ENCODE measurements at regions not wholly inside any gene's neighbourhood (a gene's known extent, or its start where the extent isn't known, plus 50 kb on each side); places are given as distances from the start of the nearest gene placed in this dataset.
"Not testable (repeated sequence)": the region's sequence is repeated elsewhere in the genome, so short reads cannot be mapped to it uniquely, and the experiment has no call there.

GRCh38 chr22:48429446-48430020 lies 1398.1 kb downstream of the BRD1 start:
- no peak for DNase-seq (ENCODE audit: low read depth in 2 of 2)

DNA sequence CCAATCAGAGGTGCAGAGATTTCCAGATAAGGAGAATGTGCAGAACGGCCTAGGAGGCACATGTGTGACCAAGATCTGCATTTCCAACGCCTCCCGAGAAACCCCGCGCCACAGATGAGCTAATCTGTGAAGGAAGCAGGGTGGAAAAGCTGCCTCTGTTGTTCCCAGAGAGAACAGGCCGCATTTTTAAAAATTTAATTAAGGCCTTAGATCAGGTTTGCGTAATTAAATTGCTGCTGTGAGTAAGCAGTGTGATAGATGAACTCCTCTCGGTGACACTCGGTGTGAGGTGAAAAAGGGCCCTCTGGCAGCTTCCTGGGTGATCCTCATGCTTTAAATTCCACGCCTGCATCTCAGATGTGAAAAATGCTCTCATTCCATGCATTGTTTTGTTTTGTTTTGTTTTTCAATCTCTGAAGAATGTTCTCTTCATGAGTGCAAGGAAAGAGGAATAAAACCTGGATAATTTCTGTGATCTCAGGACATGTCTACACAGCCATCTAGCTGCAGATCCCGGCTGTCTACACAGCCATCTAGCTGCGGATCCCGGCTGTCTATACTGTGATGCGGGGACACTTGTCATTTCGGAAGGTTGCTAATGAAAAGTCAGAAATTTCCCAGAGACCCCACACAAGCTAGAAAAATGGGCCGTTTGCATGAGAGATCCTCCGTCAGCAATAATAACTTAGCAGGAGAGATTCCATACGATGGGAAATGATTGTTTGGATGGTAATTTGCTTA lies 1398.9 kb downstream of the BRD1 start:
- no peak for DNase-seq (ENCODE audit: low read depth in 2 of 2)

- DNase-seq (ENCODE audit: low read depth in 2 of 2): no peak
Observed at GRCh38 chr22:48427731-48428211, 1399.9 kb downstream of the BRD1 start.

DNA sequence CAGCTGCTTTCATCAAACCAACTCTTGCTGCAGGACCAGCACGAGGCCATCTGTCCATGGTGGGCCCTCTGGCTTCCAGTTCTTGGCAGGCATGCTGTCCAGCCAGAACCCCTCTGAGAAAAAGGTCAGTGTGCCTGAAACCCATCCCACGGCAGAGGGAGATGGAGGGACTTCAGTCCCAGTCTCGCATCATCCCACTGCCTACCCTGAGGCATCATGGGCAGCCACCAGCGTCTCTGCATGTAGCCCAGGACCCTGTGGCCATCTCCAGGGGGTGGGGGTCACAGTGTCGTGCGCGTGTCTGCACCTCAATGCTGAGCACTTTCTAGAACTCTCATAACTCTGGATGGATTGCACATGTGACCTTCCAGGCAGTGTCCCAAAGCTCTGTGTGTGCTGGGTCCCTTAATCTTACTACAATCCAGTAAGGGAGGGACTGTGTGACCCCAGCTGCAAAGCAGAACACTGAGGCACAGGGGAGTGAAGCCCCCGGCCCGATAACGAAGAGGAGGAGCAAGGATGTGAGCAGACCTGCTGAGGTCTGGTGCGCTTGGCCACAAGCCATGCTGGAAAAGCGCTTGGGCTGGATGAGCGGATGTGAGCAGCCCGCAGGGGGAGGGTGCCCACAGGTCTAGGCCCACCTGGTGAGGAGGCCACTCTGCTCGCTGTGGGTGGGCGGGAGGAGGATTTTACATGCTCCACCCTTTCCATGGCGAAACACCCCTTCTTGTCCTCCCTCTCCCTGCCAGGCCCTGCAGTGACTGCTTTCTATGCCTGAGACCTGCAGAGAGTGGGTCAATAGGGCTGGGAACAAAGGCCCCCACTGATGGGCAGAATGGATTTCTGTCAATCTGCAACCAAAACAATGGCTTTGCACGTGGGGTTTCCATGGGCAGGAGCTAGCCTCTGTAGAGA lies 1401.0 kb downstream of the BRD1 start:
- no peak for DNase-seq (ENCODE audit: low read depth in 2 of 2)

GRCh38 chr22:48425641-48426040 lies 1402.0 kb downstream of the BRD1 start:
- no peak for DNase-seq (ENCODE audit: low read depth in 2 of 2)

DNA sequence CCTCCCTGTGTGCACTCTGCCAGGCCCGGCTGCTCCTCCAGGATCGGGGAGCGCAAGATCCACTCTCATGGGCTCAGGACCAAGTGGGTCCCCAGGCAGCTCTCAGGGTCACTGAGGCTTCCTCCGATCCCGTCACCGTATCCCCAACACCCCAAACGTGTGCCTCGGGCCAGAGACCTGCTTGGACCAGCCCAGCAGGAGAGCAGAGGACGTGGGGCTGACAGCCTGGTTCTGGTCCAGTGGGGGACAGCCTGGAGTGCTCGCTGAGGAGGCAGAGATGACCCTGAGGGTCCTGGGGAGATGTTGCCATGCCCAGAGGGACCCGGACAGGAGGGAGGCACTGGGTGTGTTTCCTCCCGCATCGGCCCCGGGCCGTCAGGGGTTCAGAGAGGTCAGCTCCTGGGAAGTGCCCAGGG lies 1402.6 kb downstream of the BRD1 start:
- DNase-seq (ENCODE audit: low read depth in 2 of 2): no peak

GRCh38 chr22:48424661-48425060 lies 1403.0 kb downstream of the BRD1 start:
- DNase-seq (ENCODE audit: low read depth in 2 of 2): no peak

DNA sequence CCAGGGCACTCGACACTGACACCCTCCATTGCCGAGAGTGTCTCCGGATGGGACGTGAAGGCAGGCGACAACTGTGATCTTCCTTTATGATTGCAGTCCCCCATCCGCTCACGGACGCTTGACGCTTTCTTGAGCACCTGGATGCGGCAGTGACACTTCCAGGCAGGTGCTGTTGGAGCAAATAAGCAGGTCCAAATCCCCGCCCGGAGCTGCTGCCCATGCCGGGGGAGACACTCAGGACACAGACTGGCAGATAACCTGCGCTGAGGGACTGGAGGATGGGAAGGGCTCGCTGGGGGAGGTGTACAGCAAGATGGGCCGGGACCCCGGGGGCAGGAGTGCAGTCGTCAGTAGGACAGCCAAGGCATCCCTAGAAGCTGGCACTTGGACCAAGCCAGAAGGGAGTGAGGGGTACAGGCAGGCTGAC lies 1403.5 kb downstream of the BRD1 start:
- DNase-seq (ENCODE audit: low read depth in 2 of 2): no peak

GRCh38 chr22:48423481-48423911 lies 1404.2 kb downstream of the BRD1 start:
- DNase-seq (ENCODE audit: low read depth in 2 of 2): no peak

DNA sequence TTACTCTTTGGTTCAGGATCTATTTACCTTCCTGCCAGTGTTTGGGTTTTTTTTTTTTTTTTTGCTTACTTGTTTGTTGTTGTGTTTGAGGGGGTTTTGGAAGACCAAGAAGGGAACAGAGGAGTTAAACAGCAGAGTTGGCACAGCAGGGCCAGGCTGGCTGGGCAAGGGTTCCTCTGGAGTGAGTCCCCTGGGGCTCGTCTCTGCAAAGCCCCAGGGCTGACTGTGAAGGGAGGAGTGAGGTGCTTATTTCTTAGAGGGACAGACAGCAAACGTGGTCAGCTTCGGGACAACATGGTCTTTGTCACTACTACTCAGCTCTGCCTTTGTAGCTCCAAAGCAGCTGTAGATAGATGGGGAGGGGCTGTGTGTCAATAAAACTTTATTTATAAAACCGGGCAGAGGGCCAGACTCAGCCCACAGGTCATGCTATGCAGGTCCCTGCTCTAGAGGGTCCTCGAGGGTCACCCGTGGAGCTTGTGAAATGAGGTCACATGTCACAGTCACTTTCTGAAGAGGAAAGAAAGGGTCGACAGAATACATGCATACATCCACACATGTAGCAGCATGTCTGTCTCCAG lies 1404.7 kb downstream of the BRD1 start:
- no peak for DNase-seq (ENCODE audit: low read depth in 2 of 2)

DNA sequence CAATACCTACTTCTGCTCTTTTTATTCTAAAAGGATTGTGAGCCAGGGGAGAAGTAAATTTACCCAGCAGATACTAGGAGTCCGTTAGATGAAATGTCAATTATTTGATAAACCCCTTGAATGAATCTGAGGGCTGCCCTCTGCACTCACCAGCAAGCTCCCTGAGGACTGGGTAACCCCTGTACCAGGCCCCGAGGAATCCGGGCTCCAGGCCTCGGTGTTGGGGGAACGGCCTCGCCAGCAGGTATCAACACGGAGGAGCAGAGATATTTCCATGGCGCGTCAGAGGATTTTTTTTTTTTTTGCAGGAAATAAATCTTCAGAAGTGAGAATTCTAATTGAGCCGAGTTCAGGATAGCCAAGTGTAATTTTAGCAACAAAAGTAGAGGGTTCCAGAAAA lies 1408.8 kb downstream of the BRD1 start:
- DNase-seq (ENCODE audit: low read depth in 2 of 2): no peak

DNA sequence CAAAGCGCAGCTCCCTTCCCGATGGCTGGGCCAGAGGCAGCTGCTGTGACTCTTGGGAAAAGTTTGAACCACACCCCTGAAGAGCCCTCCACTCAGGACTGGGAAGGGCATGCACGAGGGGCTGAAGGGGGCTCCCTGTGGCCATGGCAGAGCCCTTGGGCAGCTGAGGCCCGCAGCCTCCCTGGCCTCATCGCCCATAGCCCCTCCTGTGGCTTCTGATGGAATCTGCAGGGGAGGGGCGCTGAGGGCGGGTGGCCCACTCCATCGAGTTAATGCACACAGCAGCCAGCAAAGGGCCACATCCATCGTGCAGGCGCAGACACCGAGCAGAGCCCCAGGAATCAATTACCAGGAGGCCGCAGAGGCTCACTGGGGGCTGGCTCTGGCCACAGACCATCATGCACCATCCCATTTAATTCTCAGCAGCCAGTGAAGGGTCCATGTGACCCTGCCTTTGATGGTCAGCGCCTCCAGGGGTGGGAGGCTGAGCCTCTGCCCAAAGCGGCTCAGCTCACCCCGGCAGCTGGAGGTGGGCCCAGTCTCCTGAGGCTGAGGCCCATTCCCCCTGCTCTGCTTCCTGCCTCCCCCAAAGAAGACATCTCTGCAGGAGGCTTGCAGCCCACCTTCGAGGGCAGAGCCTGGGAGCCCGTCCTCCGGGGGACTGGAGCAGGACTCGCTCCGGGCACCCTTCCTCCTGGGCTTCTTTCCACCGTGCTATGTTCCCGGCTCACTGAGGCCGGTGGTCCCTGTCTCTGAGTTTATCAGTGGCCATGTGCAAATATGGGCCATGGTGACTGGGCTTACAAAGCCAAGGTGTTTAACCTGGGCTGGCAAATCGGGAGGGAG lies 1410.2 kb downstream of the BRD1 start:
- DNase-seq (ENCODE audit: low read depth in 2 of 2): no peak

DNA sequence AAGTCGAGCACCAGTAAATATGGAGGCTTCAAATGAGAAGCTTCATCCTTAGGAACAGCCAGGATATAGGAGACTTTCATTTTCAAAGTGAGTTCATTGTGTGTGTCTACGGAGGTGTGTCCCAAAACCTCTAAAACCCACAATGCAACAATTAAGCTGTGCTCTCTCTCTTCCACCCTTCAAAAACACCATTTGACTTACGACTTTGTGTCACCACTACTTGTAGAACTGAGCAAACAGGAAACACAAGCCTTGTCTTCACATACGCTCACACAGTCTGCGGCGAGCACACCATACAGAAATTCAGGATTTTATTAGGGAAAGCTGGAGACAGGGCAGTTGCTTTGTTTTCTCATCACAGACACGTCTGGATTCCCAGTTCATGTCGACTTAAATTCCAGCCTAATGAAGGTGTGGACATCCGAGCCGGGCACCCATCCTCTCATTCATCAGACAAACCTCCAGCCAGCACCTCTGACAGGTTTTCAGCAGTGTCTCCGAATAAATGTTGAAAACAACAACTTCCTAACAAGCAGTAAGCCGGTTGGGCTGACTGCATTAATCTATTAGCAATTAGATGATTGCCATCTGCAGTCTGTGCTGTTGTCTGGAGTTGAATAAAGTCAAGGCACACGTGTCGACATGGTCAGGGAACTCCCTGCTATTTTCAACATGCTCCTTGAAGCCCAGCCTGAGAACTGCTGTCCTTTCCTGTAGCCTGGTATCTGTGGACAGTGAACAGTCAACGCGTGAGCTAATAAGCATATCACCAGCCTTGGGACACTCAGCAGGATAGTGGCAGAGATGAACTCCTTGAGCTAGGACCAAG lies 1411.1 kb downstream of the BRD1 start:
- DNase-seq (ENCODE audit: low read depth in 2 of 2): no peak

DNA sequence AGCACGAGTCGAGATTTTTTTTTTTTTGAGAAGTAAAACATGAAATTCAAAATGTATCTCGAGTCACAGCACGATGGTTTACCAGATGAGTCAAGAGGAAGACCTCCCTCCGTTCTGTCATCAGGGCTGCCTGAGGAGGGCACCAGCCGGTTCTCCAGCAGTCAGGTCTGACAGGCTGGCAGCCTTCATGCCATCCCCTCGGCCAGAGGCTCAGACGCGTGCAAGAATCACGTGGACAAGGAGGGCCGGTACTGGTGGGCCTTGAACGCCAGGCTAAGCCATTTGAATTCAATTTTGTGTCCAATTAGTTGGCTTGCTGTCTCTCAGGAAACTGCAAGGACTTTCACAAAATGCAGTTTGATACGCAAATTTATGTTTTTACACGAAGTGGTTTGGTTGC lies 1412.2 kb downstream of the BRD1 start:
- no peak for DNase-seq (ENCODE audit: low read depth in 2 of 2)

DNA sequence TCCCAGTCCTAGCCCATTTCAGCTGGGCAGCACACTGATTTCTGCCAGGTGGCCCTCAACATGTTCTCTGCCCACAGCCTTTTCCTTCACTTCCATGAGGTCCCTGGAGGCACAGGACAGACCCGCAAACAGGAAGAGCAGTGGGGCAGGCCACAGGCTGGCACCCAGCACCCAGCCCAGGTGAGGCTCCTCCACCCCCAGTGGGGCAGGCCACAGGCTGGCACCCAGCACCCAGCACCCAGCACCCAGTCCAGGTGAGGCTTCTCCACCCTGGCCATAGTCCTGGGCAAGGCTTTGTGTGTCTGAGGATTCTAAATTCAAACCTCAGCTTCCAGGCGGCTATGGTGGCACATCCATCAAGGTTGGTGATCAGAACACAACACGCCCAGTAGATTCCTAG lies 1413.0 kb downstream of the BRD1 start:
- DNase-seq (ENCODE audit: low read depth in 2 of 2): no peak

- not testable (repeated sequence) for DNase-seq (ENCODE audit: low read depth in 2 of 2)
Observed at GRCh38 chr22:48412931-48413330, 1414.7 kb downstream of the BRD1 start.

DNA sequence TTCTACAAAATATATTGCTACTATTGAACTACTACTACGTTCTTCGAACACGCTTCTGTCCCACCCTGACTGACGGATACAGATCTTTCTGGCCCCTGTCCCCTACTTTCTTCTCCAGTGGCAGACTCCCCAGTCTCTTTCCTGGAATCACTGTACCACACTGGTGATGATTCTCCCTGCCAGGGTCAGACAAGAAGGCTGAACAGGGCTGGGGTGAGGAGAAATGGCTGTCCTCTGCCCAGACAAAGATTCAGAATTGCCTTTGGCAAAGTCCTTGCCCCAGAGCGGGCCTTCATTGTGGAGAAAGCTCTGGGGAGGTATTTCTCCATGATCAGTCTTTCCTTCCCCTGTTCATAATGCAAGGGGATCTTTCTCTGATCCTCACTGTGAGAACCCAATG lies 1417.1 kb downstream of the BRD1 start:
- no peak for DNase-seq (ENCODE audit: low read depth in 2 of 2)

- no peak for DNase-seq (ENCODE audit: low read depth in 2 of 2)
Observed at GRCh38 chr22:48407256-48407955, 1420.3 kb downstream of the BRD1 start.

DNA sequence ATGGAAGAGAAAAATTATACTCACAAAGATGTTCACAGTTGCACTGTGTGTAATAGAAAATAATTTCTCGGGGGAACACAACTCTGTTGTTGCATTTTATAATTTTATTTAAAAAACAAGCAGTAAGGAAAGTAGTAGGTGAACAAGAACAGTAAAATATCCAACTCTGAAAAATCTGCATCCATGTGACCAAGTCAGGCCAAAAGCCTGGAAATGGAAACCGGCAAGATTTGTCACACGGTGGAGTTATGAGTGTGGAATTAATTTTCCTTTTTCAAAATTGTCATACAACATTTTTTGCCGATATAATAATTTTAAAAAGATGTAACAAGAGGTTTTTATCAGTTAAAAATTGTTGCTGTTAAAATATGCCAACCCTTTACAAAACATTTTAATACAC lies 1421.5 kb downstream of the BRD1 start:
- no peak for DNase-seq (ENCODE audit: low read depth in 2 of 2)
